CD14-positive monocyte (primary cell): ENCODE measurements at regions not wholly inside any gene's neighbourhood (a gene's known extent, or its start where the extent isn't known, plus 50 kb on each side); places are given as distances from the start of the nearest gene placed in this dataset.
"Not testable (repeated sequence)": the region's sequence is repeated elsewhere in the genome, so short reads cannot be mapped to it uniquely, and the experiment has no call there.

ENCODE experiments used
- DNase-seq, 3 donors: peaks; one replicate each; pipeline ENCODE4 v3.0.0-alpha.2; 2011 to 2022
- H2AFZ ChIP-seq: 2 replicates; pipeline ENCODE4 v1.6.0; 2012; ENCODE audit warnings: mild to moderate bottlenecking, low read depth, low read length, inconsistent platforms; ENCODE audit not compliant: insufficient read depth, poor library complexity, severe bottlenecking
- H3K27ac ChIP-seq, 2 donors: 1 replicate in 1 of 2; 2 replicates in 1 of 2; pipeline ENCODE4 v1.5.1; 2012 to 2013; ENCODE audit warnings: low read length in 2 of 2, control low read depth in 1 of 2, inconsistent platforms in 1 of 2, low read depth in 1 of 2, mild to moderate bottlenecking in 1 of 2
- H3K27me3 ChIP-seq, 2 donors: one replicate each; pipeline versions ENCODE4 v1.6.0 to v1.6.1; 2011 to 2013; ENCODE audit warnings: low read length in 2 of 2; ENCODE audit not compliant: control insufficient read depth in 2 of 2, insufficient read depth in 2 of 2
- H3K36me3 ChIP-seq, 2 donors: replicated peaks in 1 of 2; 1 replicate in 1 of 2; 2 replicates in 1 of 2; pipeline versions ENCODE4 v1.5.1 to v1.6.1; 2012 to 2013; ENCODE audit warnings: low read length in 2 of 2, control low read depth in 1 of 2, inconsistent platforms in 1 of 2, mild to moderate bottlenecking in 1 of 2; ENCODE audit not compliant: insufficient read depth in 2 of 2, control insufficient read depth in 1 of 2
- H3K4me1 ChIP-seq, 2 donors: 1 replicate in 1 of 2; 2 replicates in 1 of 2; pipeline versions ENCODE4 v1.5.1 to v1.6.1; 2012 to 2013; ENCODE audit warnings: low read length in 2 of 2, control low read depth in 1 of 2, inconsistent platforms in 1 of 2, mild to moderate bottlenecking in 1 of 2, moderate library complexity in 1 of 2; ENCODE audit not compliant: insufficient read depth in 2 of 2, control insufficient read depth in 1 of 2
- H3K4me2 ChIP-seq: replicated peaks from 2 replicates; pipeline ENCODE3; 2012; ENCODE audit warnings: low read length, moderate library complexity, mild to moderate bottlenecking; ENCODE audit not compliant: poor library complexity, severe bottlenecking; ENCODE audit errors: extremely low read depth
- H3K4me3 ChIP-seq, 3 experiments: fragments of 200-600 bp in 1 of 3; sonication (generic) in 1 of 3; replicated peaks in 1 of 3; 1 replicate in 2 of 3; 2 replicates in 1 of 3; pipeline ENCODE4 v1.5.1; 2011 to 2013; ENCODE audit warnings: low read length in 3 of 3, mild to moderate bottlenecking in 3 of 3, control low read depth in 2 of 3, low read depth in 2 of 3, inconsistent platforms in 1 of 3, moderate library complexity in 1 of 3
- H3K79me2 ChIP-seq: 2 replicates; pipeline ENCODE4 v1.6.0; 2012; ENCODE audit warnings: mild to moderate bottlenecking, control low read depth, inconsistent platforms, low read length, moderate library complexity; ENCODE audit not compliant: insufficient read depth
- H3K9ac ChIP-seq: 2 replicates; pipeline ENCODE4 v1.6.0; 2017; ENCODE audit warnings: low read length, mild to moderate bottlenecking; ENCODE audit not compliant: insufficient read depth, poor library complexity, severe bottlenecking
- H3K9me3 ChIP-seq, 2 donors: replicated peaks in 1 of 2; 1 replicate in 1 of 2; 2 replicates in 1 of 2; pipeline versions ENCODE4 v1.5.1 to v1.6.1; 2012 to 2013; ENCODE audit warnings: low read length in 2 of 2, control low read depth in 1 of 2; ENCODE audit not compliant: control insufficient read depth in 1 of 2, insufficient read depth in 1 of 2
- H4K20me1 ChIP-seq: 2 replicates; pipeline ENCODE4 v1.6.0; 2012; ENCODE audit warnings: mild to moderate bottlenecking, low read length, control low read depth, moderate library complexity; ENCODE audit not compliant: insufficient read depth
- H3K27ac Mint-ChIP-seq, 7 donors: one replicate each; pipeline ENCODE4 v1.8.0; 2020; ENCODE audit warnings: mild to moderate bottlenecking in 7 of 7, mixed read lengths in 7 of 7, moderate library complexity in 6 of 7, inconsistent platforms in 2 of 7
- H3K27me3 Mint-ChIP-seq, 3 donors: one replicate each; pipeline ENCODE4 v1.8.0; 2021 to 2022; ENCODE audit warnings: low read depth in 3 of 3, mild to moderate bottlenecking in 3 of 3, mixed read lengths in 3 of 3, moderate library complexity in 3 of 3, inconsistent platforms in 1 of 3
- H3K36me3 Mint-ChIP-seq, 2 donors: one replicate each; pipeline ENCODE4 v1.8.0; 2020; ENCODE audit warnings: mixed read lengths in 2 of 2, inconsistent platforms in 1 of 2, mild to moderate bottlenecking in 1 of 2
- H3K4me1 Mint-ChIP-seq: one replicate; pipeline ENCODE4 v1.8.0; 2020; ENCODE audit warnings: mild to moderate bottlenecking, mixed read lengths
- H3K4me3 Mint-ChIP-seq, 2 donors: one replicate each; pipeline ENCODE4 v1.8.0; 2020; ENCODE audit warnings: mild to moderate bottlenecking in 2 of 2, mixed read lengths in 2 of 2, moderate library complexity in 1 of 2
- H3K9me3 Mint-ChIP-seq, 7 donors: one replicate each; pipeline ENCODE4 v1.8.0; 2020 to 2022; ENCODE audit warnings: mixed read lengths in 7 of 7, mild to moderate bottlenecking in 6 of 7, moderate library complexity in 6 of 7, inconsistent platforms in 2 of 7
- WGBS: methylation state at CpG from one replicate; pipeline ENCODE4 v1.1.5; 2013; ENCODE audit warnings: missing lambda C conversion rate; ENCODE audit not compliant: insufficient coverage; 5-methylcytosine and 5-hydroxymethylcytosine counted together
- intact Hi-C, 2 donors: fragments of 100-400 bp; cut with micrococcal nuclease; formaldehyde crosslinking; loops; one replicate each; pipeline versions ENCODE4 v1.15.0 to v1.15.1; 2023

- H4K20me1 ChIP-seq, H3K27me3 Mint-ChIP-seq, H3K4me3 Mint-ChIP-seq, intact Hi-C loops, H3K27ac ChIP-seq, H3K4me2 ChIP-seq, H3K79me2 ChIP-seq, H3K36me3 ChIP-seq, H3K27ac Mint-ChIP-seq, H3K9me3 ChIP-seq, H2AFZ ChIP-seq, H3K4me3 ChIP-seq, H3K4me1 ChIP-seq, H3K9ac ChIP-seq, DNase-seq, H3K27me3 ChIP-seq, H3K36me3 Mint-ChIP-seq: not testable (repeated sequence)
- WGBS, result no CpG with 5 or more reads among the region's 24 CpGs
- peaks cover 19% of the 10 kb centered on the region for H3K4me1 Mint-ChIP-seq
- H3K9me3 Mint-ChIP-seq, result peaks cover 0 to 14% (median 3%) of the 10 kb centered on the region in 7 donors
Observed at GRCh38 chr2:242008908-242009307, 139.4 kb downstream of the RTP5 start.

- no CpG with 5 or more reads among the region's 24 CpGs for WGBS
- Mint-ChIP-seq H3K27me3 (peaks cover 7 to 17% (median 10%) of the 10 kb centered on the region in 3 donors), H3K4me1 (peaks cover 19% of the 10 kb centered on the region)
- H3K4me1 ChIP-seq, H3K27me3 ChIP-seq, H3K27ac Mint-ChIP-seq, H3K9ac ChIP-seq, H3K27ac ChIP-seq, H3K4me3 ChIP-seq, H3K36me3 ChIP-seq, H3K79me2 ChIP-seq, H3K4me3 Mint-ChIP-seq, H3K4me2 ChIP-seq, DNase-seq, H4K20me1 ChIP-seq, H3K9me3 ChIP-seq, H2AFZ ChIP-seq, H3K9me3 Mint-ChIP-seq, H3K36me3 Mint-ChIP-seq, intact Hi-C loops: not testable (repeated sequence)
Observed at GRCh38 chr2:242009846-242010245, 140.3 kb downstream of the RTP5 start.

DNA sequence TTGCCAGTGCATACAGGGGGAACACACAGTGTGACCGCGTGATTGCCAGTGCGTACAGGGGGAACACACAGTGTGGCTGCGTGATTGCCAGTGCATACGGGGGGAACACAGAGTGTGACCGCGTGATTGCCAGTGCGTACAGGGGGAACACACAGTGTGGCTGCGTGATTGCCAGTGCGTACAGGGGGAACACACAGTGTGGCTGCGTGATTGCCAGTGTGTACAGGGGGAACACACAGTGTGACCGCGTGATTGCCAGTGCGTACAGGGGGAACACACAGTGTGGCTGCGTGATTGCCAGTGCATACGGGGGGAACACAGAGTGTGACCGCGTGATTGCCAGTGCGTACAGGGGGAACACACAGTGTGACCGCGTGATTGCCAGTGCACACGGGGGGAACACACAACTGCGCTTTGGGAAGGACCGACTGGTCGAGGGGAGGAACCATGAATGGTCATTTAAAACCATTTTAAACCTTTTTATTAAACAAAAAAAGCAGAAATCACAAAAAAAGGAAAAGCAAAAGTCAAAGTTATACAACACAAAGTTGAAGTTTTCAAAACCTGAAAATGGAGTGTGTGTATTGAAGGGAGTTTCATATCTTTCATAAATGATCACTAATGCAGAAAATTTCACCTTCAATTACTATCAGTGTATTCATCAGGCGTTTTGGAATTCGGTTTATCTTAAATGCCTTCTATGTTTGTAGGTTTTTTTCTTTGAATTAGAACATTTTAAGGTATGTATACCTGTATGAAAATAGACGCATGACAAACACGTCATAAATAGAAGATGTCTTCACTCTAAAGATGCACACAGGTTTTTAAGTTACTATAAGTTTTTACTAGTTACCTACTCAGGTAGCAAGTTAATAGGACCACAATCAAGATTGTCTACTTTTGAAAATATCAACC lies 141.0 kb downstream of the RTP5 start:
- H3K9me3 ChIP-seq, H3K36me3 ChIP-seq, H3K4me2 ChIP-seq, H3K27ac ChIP-seq, H2AFZ ChIP-seq, intact Hi-C loops, H3K9ac ChIP-seq, H3K36me3 Mint-ChIP-seq, DNase-seq, H3K4me1 ChIP-seq, H3K27me3 ChIP-seq, H4K20me1 ChIP-seq, H3K4me3 ChIP-seq, H3K9me3 Mint-ChIP-seq, H3K79me2 ChIP-seq, H3K4me3 Mint-ChIP-seq: not testable (repeated sequence)
- WGBS, result no CpG with 5 or more reads among the region's 29 CpGs
- H3K27ac Mint-ChIP-seq, result peak overlapping the region in 4 of 7 donors; percentile 25 to 61 (median 51)
- H3K4me1 Mint-ChIP-seq, result peaks cover 19% of the 10 kb centered on the region
- H3K27me3 Mint-ChIP-seq, result peaks cover 10 to 21% (median 11%) of the 10 kb centered on the region in 3 donors
